ENCODE measurements at regions not wholly inside any gene's neighbourhood (a gene's known extent, or its start where the extent isn't known, plus 50 kb on each side); places are given as distances from the start of the nearest gene placed in this dataset.

DNA sequence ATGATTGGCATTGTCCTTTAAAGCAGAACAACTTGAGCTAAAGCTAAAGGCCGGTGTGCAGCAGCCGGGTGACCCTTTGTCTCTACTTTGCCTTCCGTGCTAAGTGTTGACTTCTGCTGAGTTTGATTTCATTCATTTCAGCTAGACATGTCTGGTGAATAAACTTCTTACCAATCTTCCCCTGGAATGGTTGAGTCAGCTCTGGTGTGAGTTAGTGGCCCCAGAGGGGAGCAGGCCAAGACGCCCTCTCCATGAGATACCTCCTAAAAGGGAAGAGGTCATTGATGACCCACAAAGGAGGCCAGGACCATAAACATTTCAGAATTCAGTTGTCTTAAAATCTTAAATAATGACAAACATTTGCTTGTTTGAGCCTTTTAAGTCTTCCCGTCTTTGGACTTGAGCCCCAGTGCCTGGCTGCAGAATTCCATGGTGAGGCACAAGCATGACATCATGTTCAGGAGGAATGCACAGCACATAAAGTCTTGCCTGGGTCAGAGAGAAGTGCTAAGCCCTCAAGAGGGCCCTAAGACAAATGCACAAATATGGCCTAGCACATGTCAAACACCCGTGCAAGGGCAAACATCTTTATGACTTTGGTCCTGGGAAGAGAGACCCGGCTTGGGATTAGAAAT, 96.3 kb upstream of the NEDD9 start:
- H3K27ac ChIP-seq: no peak overlapping the region
- H3K36me3 ChIP-seq: no peaks in the 10 kb centered on the region
- H3K4me1 ChIP-seq: peaks cover 0 to 44% of the 10 kb centered on the region in 2 donors
- intact Hi-C loops (cut with DNase I): no loop called here
- TF ChIP-seq CTCF (IDR thresholded peaks at IDR 0.05): no peak
- no peak overlapping the region for H3K4me3 ChIP-seq
- H3K9me3 ChIP-seq: no peaks in the 10 kb centered on the region
- DNase-seq: no peak
- ATAC-seq: no peak
- no peaks in the 10 kb centered on the region for H3K27me3 ChIP-seq

GRCh38 chr6:11327961-11328360, 95.5 kb upstream of the NEDD9 start:
- intact Hi-C loops (cut with DNase I): no loop called here
- H3K9me3 ChIP-seq: no peaks in the 10 kb centered on the region
- ATAC-seq (no peak), DNase-seq (no peak)
- H3K27ac ChIP-seq: no peak overlapping the region
- no peaks in the 10 kb centered on the region for H3K27me3 ChIP-seq
- no peak overlapping the region for H3K4me3 ChIP-seq
- H3K4me1 ChIP-seq: peaks cover 0 to 47% of the 10 kb centered on the region in 2 donors
- no peaks in the 10 kb centered on the region for H3K36me3 ChIP-seq
- no peak for TF ChIP-seq CTCF (IDR thresholded peaks at IDR 0.05)

- no peak overlapping the region for H3K27ac ChIP-seq
- no peak for ATAC-seq
- intact Hi-C loops (cut with DNase I): no loop called here
- H3K4me3 ChIP-seq: no peak overlapping the region
- no peaks in the 10 kb centered on the region for H3K9me3 ChIP-seq
- no peaks in the 10 kb centered on the region for H3K27me3 ChIP-seq
- DNase-seq: no peak
- H3K4me1 ChIP-seq: peaks cover 0 to 53% of the 10 kb centered on the region in 2 donors
- H3K36me3 ChIP-seq: peaks cover 0 to 3% of the 10 kb centered on the region in 2 donors
- no peak for TF ChIP-seq CTCF (IDR thresholded peaks at IDR 0.05)
These were observed 93.6 kb upstream of the NEDD9 start for GRCh38 chr6:11326116-11326515.

GRCh38 chr6:11324453-11325015, 92.1 kb upstream of the NEDD9 start:
- Histone ChIP-seq H3K27me3 (no peaks in the 10 kb centered on the region), H3K9me3 (no peaks in the 10 kb centered on the region), H3K27ac (peak overlapping the region in 1 of 2 donors; percentile 81), H3K36me3 (peaks cover 0 to 4% of the 10 kb centered on the region in 2 donors), H3K4me3 (no peak overlapping the region), H3K4me1 (peaks cover 0 to 37% of the 10 kb centered on the region in 2 donors)
- ATAC-seq: no peak
- intact Hi-C loops (cut with DNase I): no loop called here
- no peak for TF ChIP-seq CTCF (IDR thresholded peaks at IDR 0.05)
- DNase-seq: no peak

DNA sequence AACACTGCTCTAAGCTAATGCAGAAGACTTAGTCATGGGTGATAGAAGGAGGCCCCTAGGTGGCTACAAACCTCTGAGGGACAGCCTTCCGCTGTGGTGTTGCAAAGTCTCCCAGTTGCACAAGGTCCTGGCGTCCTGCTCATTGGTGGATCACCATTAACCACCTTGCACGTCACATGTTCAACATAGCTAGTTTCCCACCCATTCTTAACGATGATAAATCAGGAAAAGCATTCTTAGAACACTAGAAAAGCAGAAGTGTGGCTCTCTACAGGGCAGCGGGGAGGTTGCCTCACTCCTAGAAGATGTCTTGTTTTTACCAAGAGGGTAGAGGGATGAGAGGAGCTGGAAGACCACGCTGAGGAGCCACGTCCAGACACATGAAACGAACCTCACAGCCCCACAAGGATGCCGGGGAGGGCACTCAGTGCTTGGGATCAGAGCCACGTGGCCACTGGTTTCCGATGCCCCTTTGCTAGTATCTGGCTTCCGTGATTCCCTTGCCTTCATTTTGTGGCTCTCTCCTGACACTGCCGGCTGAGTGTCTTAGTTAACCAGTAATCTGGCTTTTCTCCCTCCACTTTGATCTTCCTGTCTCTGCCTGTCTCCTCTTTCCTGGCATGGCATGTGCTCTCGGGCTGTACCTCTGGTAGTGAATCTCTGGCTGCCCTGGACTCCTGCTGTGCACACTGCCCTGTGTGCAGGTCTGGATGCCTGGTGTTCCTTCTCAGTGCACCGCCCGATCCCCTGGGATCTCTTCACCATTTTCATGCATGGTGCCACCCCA, 91.4 kb upstream of the NEDD9 start:
- Histone ChIP-seq H3K27ac (peak overlapping the region in 1 of 2 donors; percentile 81), H3K27me3 (no peaks in the 10 kb centered on the region), H3K36me3 (peaks cover 0 to 4% of the 10 kb centered on the region in 2 donors), H3K4me1 (peaks cover under 1 to 38% of the 10 kb centered on the region in 2 donors), H3K9me3 (no peaks in the 10 kb centered on the region), H3K4me3 (no peak overlapping the region)
- DNase-seq: peak in 3 of 4 donors; percentile 12 to 82 (median 81)
- intact Hi-C loops (cut with DNase I): no loop called here
- peak; percentile 68 for ATAC-seq
- TF ChIP-seq CTCF (IDR thresholded peaks at IDR 0.05): peak in 1 of 2 donors; percentile 28
